HG02798 (cell line): ENCODE measurements at regions not wholly inside any gene's neighbourhood (a gene's known extent, or its start where the extent isn't known, plus 50 kb on each side); places are given as distances from the start of the nearest gene placed in this dataset.
"Not testable (repeated sequence)": the region's sequence is repeated elsewhere in the genome, so short reads cannot be mapped to it uniquely, and the experiment has no call there.

Experiments
- ATAC-seq: cut with Tn5 transposase; IDR thresholded peaks from one replicate; pipeline ENCODE4 v1.9.1; 2021; ENCODE audit warnings: mild to moderate bottlenecking; ENCODE audit not compliant: unreplicated experiment, poor library complexity

GRCh38 chr6:140559458-140559857 is 1185.0 kb upstream of the CITED2 start:
- no peak for ATAC-seq

- ATAC-seq, result no peak
Measured at GRCh38 chr6:140554421-140554820, 1180.0 kb upstream of the CITED2 start.

- ATAC-seq, result no peak
Measured at GRCh38 chr6:140548366-140548765, 1173.9 kb upstream of the CITED2 start.

GRCh38 chr6:140546640-140547039 is 1172.2 kb upstream of the CITED2 start:
- no peak for ATAC-seq

GRCh38 chr6:140544431-140544830 is 1170.0 kb upstream of the CITED2 start:
- ATAC-seq, result no peak

GRCh38 chr6:140542863-140543262 is 1168.4 kb upstream of the CITED2 start:
- peak; percentile 34 for ATAC-seq

- no peak for ATAC-seq
Measured at GRCh38 chr6:140541288-140541687, 1166.8 kb upstream of the CITED2 start.

- no peak for ATAC-seq
Measured at GRCh38 chr6:140540743-140541142, 1166.3 kb upstream of the CITED2 start.

GRCh38 chr6:140538926-140539325 is 1164.5 kb upstream of the CITED2 start:
- no peak for ATAC-seq

GRCh38 chr6:140537834-140538705 is 1163.6 kb upstream of the CITED2 start:
- no peak for ATAC-seq

GRCh38 chr6:140537211-140537610 is 1162.8 kb upstream of the CITED2 start:
- no peak for ATAC-seq

GRCh38 chr6:140535511-140535910 is 1161.1 kb upstream of the CITED2 start:
- no peak for ATAC-seq

- ATAC-seq, result no peak
Measured at GRCh38 chr6:140533526-140533925, 1159.1 kb upstream of the CITED2 start.

GRCh38 chr6:140504776-140505175 is 1130.3 kb upstream of the CITED2 start:
- ATAC-seq, result no peak

- no peak for ATAC-seq
Measured at GRCh38 chr6:140500849-140501248, 1126.4 kb upstream of the CITED2 start.

- ATAC-seq, result no peak
Measured at GRCh38 chr6:140499607-140500006, 1125.2 kb upstream of the CITED2 start.

GRCh38 chr6:140494321-140495108 is 1120.1 kb upstream of the CITED2 start:
- ATAC-seq, result no peak

- ATAC-seq, result not testable (repeated sequence)
Measured at GRCh38 chr6:140493470-140493869, 1119.0 kb upstream of the CITED2 start.

- no peak for ATAC-seq
Measured at GRCh38 chr6:140490081-140490480, 1115.6 kb upstream of the CITED2 start.

- no peak for ATAC-seq
Measured at GRCh38 chr6:140487586-140487985, 1113.1 kb upstream of the CITED2 start.
